ENCODE measurements at regions not wholly inside any gene's neighbourhood (a gene's known extent, or its start where the extent isn't known, plus 50 kb on each side); places are given as distances from the start of the nearest gene placed in this dataset.

DNA sequence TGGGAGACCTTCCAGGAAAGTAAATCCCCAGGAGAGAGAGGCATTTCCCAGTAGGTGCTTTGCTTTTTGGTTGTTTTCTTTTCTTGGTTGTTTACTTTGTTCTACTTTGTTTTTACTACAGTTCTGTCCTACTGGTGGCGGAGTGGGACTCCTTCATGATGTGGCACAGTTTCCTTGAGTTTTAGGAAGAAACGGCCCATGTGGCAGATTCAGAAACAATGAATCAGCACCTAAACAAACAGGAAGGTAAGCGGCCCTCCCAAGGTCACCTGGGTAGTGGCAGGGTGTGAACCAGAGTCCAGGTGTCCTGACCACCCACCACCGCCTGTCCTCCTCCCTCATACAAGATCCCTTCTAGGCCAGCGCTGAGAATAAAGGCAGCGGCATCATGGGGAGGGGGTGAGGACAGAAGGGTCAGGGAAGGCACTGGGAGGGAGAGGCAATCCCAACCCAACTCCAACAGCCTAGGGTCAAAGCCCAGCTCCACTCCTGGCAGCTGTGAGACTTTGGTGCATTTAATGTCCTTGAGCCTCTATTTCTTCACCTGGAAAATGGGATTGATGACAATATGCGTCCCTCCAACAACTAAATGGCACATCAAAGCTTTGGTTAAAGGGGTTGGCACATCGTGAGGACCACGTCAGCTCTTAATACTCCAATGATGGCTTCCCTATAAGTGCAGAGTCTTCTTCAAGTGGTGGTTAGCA is 111.5 kb upstream of the BCL2L14 start:
- TF ChIP-seq, protein P1, sequence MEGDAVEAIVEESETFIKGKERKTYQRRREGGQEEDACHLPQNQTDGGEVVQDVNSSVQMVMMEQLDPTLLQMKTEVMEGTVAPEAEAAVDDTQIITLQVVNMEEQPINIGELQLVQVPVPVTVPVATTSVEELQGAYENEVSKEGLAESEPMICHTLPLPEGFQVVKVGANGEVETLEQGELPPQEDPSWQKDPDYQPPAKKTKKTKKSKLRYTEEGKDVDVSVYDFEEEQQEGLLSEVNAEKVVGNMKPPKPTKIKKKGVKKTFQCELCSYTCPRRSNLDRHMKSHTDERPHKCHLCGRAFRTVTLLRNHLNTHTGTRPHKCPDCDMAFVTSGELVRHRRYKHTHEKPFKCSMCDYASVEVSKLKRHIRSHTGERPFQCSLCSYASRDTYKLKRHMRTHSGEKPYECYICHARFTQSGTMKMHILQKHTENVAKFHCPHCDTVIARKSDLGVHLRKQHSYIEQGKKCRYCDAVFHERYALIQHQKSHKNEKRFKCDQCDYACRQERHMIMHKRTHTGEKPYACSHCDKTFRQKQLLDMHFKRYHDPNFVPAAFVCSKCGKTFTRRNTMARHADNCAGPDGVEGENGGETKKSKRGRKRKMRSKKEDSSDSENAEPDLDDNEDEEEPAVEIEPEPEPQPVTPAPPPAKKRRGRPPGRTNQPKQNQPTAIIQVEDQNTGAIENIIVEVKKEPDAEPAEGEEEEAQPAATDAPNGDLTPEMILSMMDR (IDR thresholded peaks at IDR 0.05): no peak
- no peak for TF ChIP-seq ZFX (IDR thresholded peaks at IDR 0.05; ENCODE audit: borderline replicate concordance)
- no peak overlapping the region for H3K27ac ChIP-seq

DNA sequence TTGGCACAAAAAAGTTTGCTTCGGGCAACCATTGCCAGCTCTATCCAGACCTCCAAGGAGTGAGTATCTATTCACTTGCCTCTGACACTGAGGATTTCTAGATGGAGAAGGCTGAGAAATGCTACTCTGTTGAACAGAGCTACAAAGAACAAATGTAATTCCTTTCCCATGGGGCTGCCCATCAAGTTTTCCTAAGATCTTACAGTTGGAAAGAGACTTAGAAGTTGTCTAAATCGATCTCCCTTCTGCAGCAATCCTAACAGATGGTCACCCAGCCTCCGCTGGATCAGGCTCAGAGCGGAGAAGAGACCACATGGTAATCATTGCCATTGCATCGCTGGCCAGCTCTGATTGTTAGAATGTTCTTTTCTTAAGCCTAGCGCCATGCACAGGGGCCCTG is 110.1 kb upstream of the BCL2L14 start:
- TF ChIP-seq, protein P1 (IDR thresholded peaks at IDR 0.05): no peak
- TF ChIP-seq ZFX (IDR thresholded peaks at IDR 0.05; ENCODE audit: borderline replicate concordance): no peak
- no peak overlapping the region for H3K27ac ChIP-seq

DNA sequence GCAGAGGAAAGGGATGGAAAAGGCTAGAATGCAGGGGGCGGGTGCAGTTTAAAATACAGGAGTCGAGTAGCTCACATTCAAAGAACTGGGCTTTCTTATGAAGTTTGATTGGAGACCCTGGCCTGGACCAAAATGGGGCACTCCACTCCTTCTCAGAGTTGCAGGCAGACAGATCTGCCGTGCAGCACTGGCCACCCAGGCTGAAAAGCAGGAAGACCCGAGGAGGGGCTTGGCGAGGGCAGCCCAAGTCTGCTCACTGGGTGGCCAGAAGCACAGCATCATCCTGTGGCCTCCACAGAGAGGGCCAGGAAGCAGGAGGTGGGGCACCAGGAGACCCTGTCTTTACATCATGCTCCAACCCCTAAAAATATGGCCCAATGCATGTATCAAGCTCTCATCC is 109.1 kb upstream of the BCL2L14 start:
- H3K27ac ChIP-seq: no peak overlapping the region
- no peak for TF ChIP-seq ZFX (IDR thresholded peaks at IDR 0.05; ENCODE audit: borderline replicate concordance)
- TF ChIP-seq, protein P1 (IDR thresholded peaks at IDR 0.05): no peak

DNA sequence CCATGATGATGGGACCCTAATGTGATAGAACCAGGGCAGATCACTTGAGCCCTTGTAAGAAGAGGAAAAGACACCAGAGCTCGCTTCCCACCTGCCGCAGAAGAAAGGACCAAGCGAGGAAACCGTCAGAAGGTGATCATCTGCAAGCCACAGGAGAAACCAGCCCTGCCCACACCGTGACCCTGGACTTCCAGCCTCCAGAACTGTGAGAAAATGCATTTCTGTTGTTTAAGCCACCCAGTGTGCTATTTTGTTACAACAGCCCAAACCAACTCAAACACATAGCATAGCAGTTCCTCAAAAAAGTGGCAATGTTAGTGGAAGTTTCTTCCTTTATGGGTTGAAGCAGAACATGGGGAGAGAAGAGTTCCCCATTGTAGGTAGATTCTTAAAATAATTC is 107.9 kb upstream of the BCL2L14 start:
- H3K27ac ChIP-seq: no peak overlapping the region
- TF ChIP-seq ZFX (IDR thresholded peaks at IDR 0.05; ENCODE audit: borderline replicate concordance): no peak
- TF ChIP-seq, protein P1 (IDR thresholded peaks at IDR 0.05): no peak

DNA sequence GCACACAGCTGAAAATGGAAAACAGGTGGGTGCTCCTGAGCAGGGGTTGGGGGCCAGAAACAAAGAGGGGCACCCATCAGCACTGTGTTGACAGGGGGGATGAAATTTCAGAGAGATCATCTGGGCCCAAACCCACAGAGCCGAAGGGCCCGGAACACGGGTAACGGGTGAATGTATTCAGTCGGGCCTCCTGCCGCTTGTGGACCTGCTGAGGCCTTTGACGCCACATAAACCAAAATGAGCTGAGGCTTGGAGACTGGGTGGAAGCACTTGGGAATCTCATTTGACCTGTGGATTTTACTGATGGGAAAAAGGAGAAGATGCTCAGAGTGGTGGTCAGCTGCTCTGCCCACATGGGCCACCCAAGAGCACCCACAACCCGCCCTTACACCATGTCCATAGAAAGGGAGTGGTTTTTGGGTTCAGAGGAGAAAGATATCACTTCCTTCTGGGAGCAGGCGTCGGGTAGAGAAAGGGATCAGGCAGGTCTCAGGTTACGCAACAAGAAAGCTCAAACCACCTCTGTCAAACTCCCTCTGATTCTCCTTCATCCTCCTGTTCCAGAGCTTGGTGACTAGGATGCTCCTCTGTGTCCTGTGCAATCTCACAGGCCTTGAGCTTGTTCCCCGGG is 106.8 kb upstream of the BCL2L14 start:
- TF ChIP-seq, protein P1 (IDR thresholded peaks at IDR 0.05): no peak
- TF ChIP-seq ZFX (IDR thresholded peaks at IDR 0.05; ENCODE audit: borderline replicate concordance): no peak
- no peak overlapping the region for H3K27ac ChIP-seq

DNA sequence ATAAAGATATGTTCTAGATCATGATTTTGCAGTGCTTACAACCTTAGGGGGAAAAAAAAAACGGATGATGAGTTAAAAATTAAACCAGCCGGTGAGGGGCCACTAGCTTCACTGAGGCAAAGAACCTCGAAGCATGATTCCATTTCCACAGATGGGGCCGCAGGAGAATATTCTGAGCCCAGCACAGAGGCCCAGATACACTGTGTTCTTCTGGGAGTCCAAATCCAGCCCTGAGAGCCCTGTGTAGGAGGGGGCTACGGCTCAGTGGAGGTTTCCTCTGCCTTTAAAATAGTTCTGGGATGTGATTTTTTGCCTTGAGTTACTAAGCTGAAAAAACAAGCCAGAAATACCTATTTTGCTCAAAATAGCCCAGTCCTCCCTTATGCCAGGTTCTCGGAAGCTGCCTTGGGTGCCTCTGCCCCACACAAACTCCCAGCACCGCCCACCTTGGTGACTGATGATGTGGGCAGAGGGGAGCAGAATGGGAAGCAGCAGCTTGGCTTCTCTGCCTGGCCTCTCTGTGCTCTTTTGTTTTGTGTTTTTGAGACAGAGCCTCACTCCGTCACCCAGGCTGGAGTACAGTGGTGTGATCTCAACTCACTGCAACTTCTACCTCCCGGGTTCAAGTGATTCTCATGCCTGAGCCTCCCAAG is 105.4 kb upstream of the BCL2L14 start:
- no peak for TF ChIP-seq ZFX (IDR thresholded peaks at IDR 0.05; ENCODE audit: borderline replicate concordance)
- TF ChIP-seq, protein P1 (IDR thresholded peaks at IDR 0.05): no peak
- H3K27ac ChIP-seq: no peak overlapping the region

Measured in 22Rv1 (cell line).